Thymus (tissue), 11 donors: ENCODE measurements at regions not wholly inside any gene's neighbourhood (a gene's known extent, or its start where the extent isn't known, plus 50 kb on each side); places are given as distances from the start of the nearest gene placed in this dataset.

Experiments
- DNase-seq, 9 donors: peaks; one replicate each; pipeline ENCODE4 v3.0.0-alpha.2; 2013; ENCODE audit warnings: low spot score in 9 of 9, low read depth in 6 of 9, missing footprints in 1 of 9
- H3K27ac ChIP-seq, 2 donors: one replicate each; pipeline ENCODE4 v1.5.1; 2013; ENCODE audit warnings: control low read depth in 1 of 2, low read depth in 1 of 2, low read length in 1 of 2, mild to moderate bottlenecking in 1 of 2, moderate library complexity in 1 of 2
- H3K27me3 ChIP-seq, 2 donors: one replicate each; pipeline ENCODE4 v1.5.1; 2013; ENCODE audit warnings: low read length in 1 of 2; ENCODE audit not compliant: control insufficient read depth in 2 of 2, insufficient read depth in 1 of 2
- H3K36me3 ChIP-seq, 2 donors: one replicate each; pipeline ENCODE4 v1.5.1; 2013; ENCODE audit warnings: low read length in 1 of 2, mild to moderate bottlenecking in 1 of 2, moderate library complexity in 1 of 2; ENCODE audit not compliant: control insufficient read depth in 2 of 2, insufficient read depth in 2 of 2
- H3K4me1 ChIP-seq, 2 donors: one replicate each; pipeline ENCODE4 v1.5.1; 2013; ENCODE audit warnings: low read length in 2 of 2; ENCODE audit not compliant: control insufficient read depth in 2 of 2, insufficient read depth in 2 of 2
- H3K4me3 ChIP-seq, 2 donors: one replicate each; pipeline ENCODE4 v1.5.1; 2013; ENCODE audit warnings: low read length in 2 of 2, control low read depth in 1 of 2, mild to moderate bottlenecking in 1 of 2
- H3K9me3 ChIP-seq, 2 donors: one replicate each; pipeline ENCODE4 v1.5.1; 2013; ENCODE audit warnings: low read length in 1 of 2, mild to moderate bottlenecking in 1 of 2; ENCODE audit not compliant: control insufficient read depth in 2 of 2, insufficient read depth in 1 of 2
- WGBS: extraction: QIAGEN DNeasy Blood & Tissue Kit; methylation state at CpG from one replicate; pipeline ENCODE4 v1.1.7; 2013; 5-methylcytosine and 5-hydroxymethylcytosine counted together
- donor health status: healthy.

- Histone ChIP-seq H3K4me3 (no peak overlapping the region), H3K27ac (no peak overlapping the region), H3K36me3 (no peaks in the 10 kb centered on the region), H3K9me3 (no peaks in the 10 kb centered on the region), H3K4me1 (no peaks in the 10 kb centered on the region), H3K27me3 (no peaks in the 10 kb centered on the region)
- no peak for DNase-seq
- WGBS, result 88% methylated on average over 3 of the region's 3 CpGs
Measured at GRCh38 chr4:125123570-125124109, 191.1 kb upstream of the FAT4 start.

GRCh38 chr4:125121581-125121980 lies 193.2 kb upstream of the FAT4 start:
- Histone ChIP-seq H3K4me1 (no peaks in the 10 kb centered on the region), H3K9me3 (no peaks in the 10 kb centered on the region), H3K4me3 (no peak overlapping the region), H3K36me3 (no peaks in the 10 kb centered on the region), H3K27me3 (no peaks in the 10 kb centered on the region), H3K27ac (no peak overlapping the region)
- DNase-seq, result no peak

- no peaks in the 10 kb centered on the region for H3K27me3 ChIP-seq
- no peak for DNase-seq
- no peak overlapping the region for H3K27ac ChIP-seq
- H3K36me3 ChIP-seq, result no peaks in the 10 kb centered on the region
- no peak overlapping the region for H3K4me3 ChIP-seq
- no peaks in the 10 kb centered on the region for H3K4me1 ChIP-seq
- H3K9me3 ChIP-seq, result no peaks in the 10 kb centered on the region
- WGBS, result 84% methylated on average over 1 of the region's 1 CpG
Measured at GRCh38 chr4:125116431-125116830, 198.3 kb upstream of the FAT4 start.

- no peak for DNase-seq
- no peaks in the 10 kb centered on the region for H3K4me1 ChIP-seq
- no peaks in the 10 kb centered on the region for H3K36me3 ChIP-seq
- no peak overlapping the region for H3K4me3 ChIP-seq
- H3K27ac ChIP-seq, result no peak overlapping the region
- WGBS, result 93% methylated on average over 5 of the region's 5 CpGs
- H3K27me3 ChIP-seq, result no peaks in the 10 kb centered on the region
- H3K9me3 ChIP-seq, result no peaks in the 10 kb centered on the region
Measured at GRCh38 chr4:125115941-125116340, 198.8 kb upstream of the FAT4 start.

- no peaks in the 10 kb centered on the region for H3K27me3 ChIP-seq
- no peaks in the 10 kb centered on the region for H3K4me1 ChIP-seq
- WGBS, result 91% methylated on average over 1 of the region's 1 CpG
- no peak overlapping the region for H3K27ac ChIP-seq
- H3K36me3 ChIP-seq, result no peaks in the 10 kb centered on the region
- no peak for DNase-seq
- H3K9me3 ChIP-seq, result no peaks in the 10 kb centered on the region
- no peak overlapping the region for H3K4me3 ChIP-seq
Measured at GRCh38 chr4:125115476-125115875, 199.3 kb upstream of the FAT4 start.

- Histone ChIP-seq H3K27me3 (no peaks in the 10 kb centered on the region), H3K27ac (no peak overlapping the region), H3K36me3 (no peaks in the 10 kb centered on the region), H3K4me3 (no peak overlapping the region), H3K9me3 (no peaks in the 10 kb centered on the region), H3K4me1 (no peaks in the 10 kb centered on the region)
- 88% methylated on average over 3 of the region's 3 CpGs for WGBS
- DNase-seq, result no peak
Measured at GRCh38 chr4:125112536-125112935, 202.2 kb upstream of the FAT4 start.

- H3K9me3 ChIP-seq, result no peaks in the 10 kb centered on the region
- no peak for DNase-seq
- no peaks in the 10 kb centered on the region for H3K36me3 ChIP-seq
- no peaks in the 10 kb centered on the region for H3K4me1 ChIP-seq
- H3K27ac ChIP-seq, result no peak overlapping the region
- 67% methylated on average over 3 of the region's 3 CpGs for WGBS
- H3K27me3 ChIP-seq, result no peaks in the 10 kb centered on the region
- no peak overlapping the region for H3K4me3 ChIP-seq
Measured at GRCh38 chr4:125111323-125111722, 203.4 kb upstream of the FAT4 start.

- H3K9me3 ChIP-seq, result no peaks in the 10 kb centered on the region
- H3K4me3 ChIP-seq, result no peak overlapping the region
- no peaks in the 10 kb centered on the region for H3K4me1 ChIP-seq
- no peaks in the 10 kb centered on the region for H3K36me3 ChIP-seq
- 97% methylated on average over 2 of the region's 2 CpGs for WGBS
- no peaks in the 10 kb centered on the region for H3K27me3 ChIP-seq
- H3K27ac ChIP-seq, result no peak overlapping the region
- no peak for DNase-seq
Measured at GRCh38 chr4:125105561-125105960, 209.2 kb upstream of the FAT4 start.

GRCh38 chr4:125104616-125105015 lies 210.1 kb upstream of the FAT4 start:
- Histone ChIP-seq H3K27me3 (no peaks in the 10 kb centered on the region), H3K27ac (no peak overlapping the region), H3K4me1 (no peaks in the 10 kb centered on the region), H3K36me3 (no peaks in the 10 kb centered on the region), H3K9me3 (no peaks in the 10 kb centered on the region), H3K4me3 (no peak overlapping the region)
- DNase-seq, result no peak
- WGBS, result 37% methylated on average over 2 of the region's 2 CpGs

- Histone ChIP-seq H3K4me1 (no peaks in the 10 kb centered on the region), H3K9me3 (no peaks in the 10 kb centered on the region), H3K4me3 (no peak overlapping the region), H3K36me3 (no peaks in the 10 kb centered on the region), H3K27me3 (no peaks in the 10 kb centered on the region), H3K27ac (no peak overlapping the region)
- no peak for DNase-seq
- WGBS, result 94% methylated on average over 3 of the region's 3 CpGs
Measured at GRCh38 chr4:125101719-125102118, 213.0 kb upstream of the FAT4 start.
